ENCODE measurements at regions not wholly inside any gene's neighbourhood (a gene's known extent, or its start where the extent isn't known, plus 50 kb on each side); places are given as distances from the start of the nearest gene placed in this dataset.

GRCh38 chr15:75112278-75112847, 89.0 kb downstream of the PPCDC start:
- no peaks in the 10 kb centered on the region for H3K79me2 ChIP-seq (ENCODE audit: control insufficient read depth, insufficient read depth, low read length)
- no peak overlapping the region for H3K27ac ChIP-seq (ENCODE audit: insufficient read depth, low read depth, low read length)
- no peak for FAIRE-seq
- CTCF ChIA-PET: no interaction called here
- intact Hi-C loops (cut with micrococcal nuclease): no loop called here
- H2AFZ ChIP-seq (ENCODE audit: low read depth, low read length): no peak overlapping the region
- no TSS peak for BruUV-seq (replicated peaks)
- no peak for DNase-seq (ENCODE audit: low read depth, low spot score)
- no peak overlapping the region for H3K4me2 ChIP-seq (ENCODE audit: insufficient read depth, low read length)
- H3K4me1 ChIP-seq (ENCODE audit: control insufficient read depth, extremely low read depth, insufficient read depth, low read length): peaks cover 19% of the 10 kb centered on the region
- H3K27me3 ChIP-seq (ENCODE audit: control insufficient read depth in 2 of 2, insufficient read depth in 2 of 2, low read length in 2 of 2): no peaks in the 10 kb centered on the region
- TF ChIP-seq EZH2 (IDR thresholded peaks at IDR 0.05; ENCODE audit: borderline replicate concordance, low read depth, low read length, severe bottlenecking) (no peak), CTCF (IDR thresholded peaks at IDR 0.05; ENCODE audit: extremely low read depth in 1 of 2, insufficient read depth in 1 of 2, low read depth in 1 of 2, low read length in 2 of 2) (no peak), JUN (IDR thresholded peaks at IDR 0.05; ENCODE audit: borderline replicate concordance, insufficient read depth, insufficient read length, low read depth) (no peak), GATA2 (IDR thresholded peaks at IDR 0.05; ENCODE audit: insufficient read depth, insufficient read length, low read depth, low read length) (no peak), MAX (IDR thresholded peaks at IDR 0.05; ENCODE audit: insufficient read depth, insufficient read length) (no peak), POLR2A (IDR thresholded peaks at IDR 0.05; ENCODE audit: low read depth, low read length) (no peak), FOS (IDR thresholded peaks at IDR 0.05; ENCODE audit: borderline replicate concordance, insufficient read depth, low read length) (no peak), POLR2AphosphoS5 (IDR thresholded peaks at IDR 0.05; ENCODE audit: insufficient read depth, low read depth, low read length) (no peak), MYC (IDR thresholded peaks at IDR 0.05; ENCODE audit: low read depth, low read length) (no peak)
- no peak overlapping the region for H3K9ac ChIP-seq (replicated peaks; ENCODE audit: extremely low read depth, insufficient read depth, low read length)
- dilution Hi-C loops (cut with MboI; ENCODE audit: extremely low pct_ligation_motif_present, low sequenced_read_pairs): no loop called here
- H3K9me3 ChIP-seq (replicated peaks; ENCODE audit: control insufficient read depth, insufficient read depth, low read length): no peaks in the 10 kb centered on the region
- H3K4me3 ChIP-seq (replicated peaks in 1 of 3; ENCODE audit: insufficient read depth in 1 of 3, low read depth in 1 of 3, low read length in 3 of 3): no peak overlapping the region
- H3K9me1 ChIP-seq (replicated peaks; ENCODE audit: control insufficient read depth, extremely low read depth, insufficient read depth, low read length): no peaks in the 10 kb centered on the region
- POLR2A ChIA-PET: no interaction called here
- H3K36me3 ChIP-seq (ENCODE audit: control insufficient read depth in 2 of 2, extremely low read depth in 1 of 2, insufficient read depth in 2 of 2, low read length in 2 of 2): no peaks in the 10 kb centered on the region
- H4K20me1 ChIP-seq (replicated peaks; ENCODE audit: control insufficient read depth, extremely low read depth, insufficient read depth, low read length): no peaks in the 10 kb centered on the region

Data from endothelial cell of umbilical vein (primary cell).